ENCODE measurements at regions not wholly inside any gene's neighbourhood (a gene's known extent, or its start where the extent isn't known, plus 50 kb on each side); places are given as distances from the start of the nearest gene placed in this dataset.

DNA sequence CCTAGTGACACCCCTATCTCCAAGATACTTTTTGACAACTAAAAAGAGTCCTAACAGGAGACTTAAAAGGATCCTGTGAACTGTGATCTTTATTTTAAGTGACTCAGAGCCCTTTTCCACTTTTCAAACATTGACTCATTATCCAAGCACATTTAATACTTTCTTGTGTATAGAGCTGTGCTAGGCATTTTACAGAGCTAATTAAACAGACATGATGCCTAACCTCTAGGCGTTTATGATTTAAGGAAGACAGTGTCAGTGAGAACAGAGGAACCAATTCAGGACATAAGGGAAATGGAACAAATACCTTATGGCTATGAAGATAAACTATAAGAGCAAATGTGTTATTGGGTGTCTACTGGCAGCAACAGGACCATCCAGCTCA is 282.6 kb downstream of the TPBG start:
- 47% methylated on average over 1 of the region's 1 CpG for WGBS
- no peak for DNase-seq (ENCODE audit: extremely low spot score)
- Histone ChIP-seq H3K27ac (replicated peaks in 1 of 4) (peak overlapping the region in 3 of 4 donors; percentile 15 to 55 (median 45)), H3K4me1 (peaks cover 3 to 27% (median 21%) of the 10 kb centered on the region in 4 donors), H3K27me3 (no peaks in the 10 kb centered on the region), H3K36me3 (no peaks in the 10 kb centered on the region), H3K9me3 (no peaks in the 10 kb centered on the region), H3K4me3 (no peak overlapping the region)
- intact Hi-C loops (cut with DNase I) = no loop called here
- TF ChIP-seq, protein P1, sequence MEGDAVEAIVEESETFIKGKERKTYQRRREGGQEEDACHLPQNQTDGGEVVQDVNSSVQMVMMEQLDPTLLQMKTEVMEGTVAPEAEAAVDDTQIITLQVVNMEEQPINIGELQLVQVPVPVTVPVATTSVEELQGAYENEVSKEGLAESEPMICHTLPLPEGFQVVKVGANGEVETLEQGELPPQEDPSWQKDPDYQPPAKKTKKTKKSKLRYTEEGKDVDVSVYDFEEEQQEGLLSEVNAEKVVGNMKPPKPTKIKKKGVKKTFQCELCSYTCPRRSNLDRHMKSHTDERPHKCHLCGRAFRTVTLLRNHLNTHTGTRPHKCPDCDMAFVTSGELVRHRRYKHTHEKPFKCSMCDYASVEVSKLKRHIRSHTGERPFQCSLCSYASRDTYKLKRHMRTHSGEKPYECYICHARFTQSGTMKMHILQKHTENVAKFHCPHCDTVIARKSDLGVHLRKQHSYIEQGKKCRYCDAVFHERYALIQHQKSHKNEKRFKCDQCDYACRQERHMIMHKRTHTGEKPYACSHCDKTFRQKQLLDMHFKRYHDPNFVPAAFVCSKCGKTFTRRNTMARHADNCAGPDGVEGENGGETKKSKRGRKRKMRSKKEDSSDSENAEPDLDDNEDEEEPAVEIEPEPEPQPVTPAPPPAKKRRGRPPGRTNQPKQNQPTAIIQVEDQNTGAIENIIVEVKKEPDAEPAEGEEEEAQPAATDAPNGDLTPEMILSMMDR (IDR thresholded peaks at IDR 0.05) = no peak
- TF ChIP-seq EP300 (IDR thresholded peaks at IDR 0.05) (no peak), POLR2AphosphoS5 (IDR thresholded peaks at IDR 0.05) (no peak), POLR2A (IDR thresholded peaks at IDR 0.05; ENCODE audit: low read depth) (no peak)

GRCh38 chr6:82651845-82652335 is 288.3 kb downstream of the TPBG start:
- WGBS = 91% methylated on average over 5 of the region's 5 CpGs
- Histone ChIP-seq H3K36me3 (no peaks in the 10 kb centered on the region), H3K4me1 (peaks cover 0 to 5% (median under 1%) of the 10 kb centered on the region in 4 donors), H3K4me3 (no peak overlapping the region), H3K9me3 (no peaks in the 10 kb centered on the region), H3K27me3 (no peaks in the 10 kb centered on the region), H3K27ac (replicated peaks in 1 of 4) (no peak overlapping the region)
- TF ChIP-seq, protein P1 (IDR thresholded peaks at IDR 0.05) = no peak
- TF ChIP-seq POLR2A (IDR thresholded peaks at IDR 0.05; ENCODE audit: low read depth) (no peak), EP300 (IDR thresholded peaks at IDR 0.05) (no peak), POLR2AphosphoS5 (IDR thresholded peaks at IDR 0.05) (no peak)
- intact Hi-C loops (cut with DNase I) = no loop called here
- no peak for DNase-seq (ENCODE audit: extremely low spot score)

GRCh38 chr6:82679232-82679631 is 315.6 kb downstream of the TPBG start:
- peaks cover 0 to 11% (median 0%) of the 10 kb centered on the region in 4 donors for H3K9me3 ChIP-seq
- H3K4me1 ChIP-seq = peaks cover 0 to 8% (median 4%) of the 10 kb centered on the region in 4 donors
- no peak overlapping the region for H3K4me3 ChIP-seq
- intact Hi-C loops (cut with DNase I) = no loop called here
- H3K36me3 ChIP-seq = no peaks in the 10 kb centered on the region
- no peak for TF ChIP-seq EP300 (IDR thresholded peaks at IDR 0.05)
- no peak for TF ChIP-seq POLR2A (IDR thresholded peaks at IDR 0.05; ENCODE audit: low read depth)
- TF ChIP-seq, protein P1 (IDR thresholded peaks at IDR 0.05) = no peak
- TF ChIP-seq POLR2AphosphoS5 (IDR thresholded peaks at IDR 0.05) = no peak
- no peak for DNase-seq (ENCODE audit: extremely low spot score)
- no peak overlapping the region for H3K27ac ChIP-seq (replicated peaks in 1 of 4)
- 91% methylated on average over 2 of the region's 2 CpGs for WGBS
- no peaks in the 10 kb centered on the region for H3K27me3 ChIP-seq

GRCh38 chr6:82680192-82680591 is 316.6 kb downstream of the TPBG start:
- Histone ChIP-seq H3K4me3 (no peak overlapping the region), H3K36me3 (no peaks in the 10 kb centered on the region), H3K9me3 (peaks cover 0 to 11% (median 0%) of the 10 kb centered on the region in 4 donors), H3K27ac (replicated peaks in 1 of 4) (no peak overlapping the region), H3K27me3 (no peaks in the 10 kb centered on the region), H3K4me1 (peaks cover 0 to 8% (median 4%) of the 10 kb centered on the region in 4 donors)
- WGBS = 62% methylated on average over 3 of the region's 3 CpGs
- no peak for DNase-seq (ENCODE audit: extremely low spot score)
- TF ChIP-seq POLR2AphosphoS5 (IDR thresholded peaks at IDR 0.05) = no peak
- intact Hi-C loops (cut with DNase I) = no loop called here

GRCh38 chr6:82681119-82681714 is 317.6 kb downstream of the TPBG start:
- H3K4me1 ChIP-seq = peaks cover 0 to 8% (median 4%) of the 10 kb centered on the region in 4 donors
- H3K36me3 ChIP-seq = no peaks in the 10 kb centered on the region
- TF ChIP-seq EP300 (IDR thresholded peaks at IDR 0.05) = no peak
- no peak for TF ChIP-seq POLR2AphosphoS5 (IDR thresholded peaks at IDR 0.05)
- TF ChIP-seq, protein P1 (IDR thresholded peaks at IDR 0.05) = no peak
- TF ChIP-seq POLR2A (IDR thresholded peaks at IDR 0.05; ENCODE audit: low read depth) = no peak
- intact Hi-C loops (cut with DNase I) = no loop called here
- H3K27ac ChIP-seq (replicated peaks in 1 of 4) = no peak overlapping the region
- no peak overlapping the region for H3K4me3 ChIP-seq
- H3K9me3 ChIP-seq = peaks cover 0 to 11% (median 0%) of the 10 kb centered on the region in 4 donors
- DNase-seq (ENCODE audit: extremely low spot score) = no peak
- 74% methylated on average over 3 of the region's 3 CpGs for WGBS
- no peaks in the 10 kb centered on the region for H3K27me3 ChIP-seq

Measured in esophagus muscularis mucosa (tissue), 4 donors.